PC-3 (cell line): ENCODE measurements at regions not wholly inside any gene's neighbourhood (a gene's known extent, or its start where the extent isn't known, plus 50 kb on each side); places are given as distances from the start of the nearest gene placed in this dataset.
"Not testable (repeated sequence)": the region's sequence is repeated elsewhere in the genome, so short reads cannot be mapped to it uniquely, and the experiment has no call there.

Source experiments
- ATAC-seq: fragments of 200-7000 bp; cut with Tn5 transposase; 2 replicates; pipeline ENCODE4 v1.9.1; 2020; ENCODE audit warnings: mild to moderate bottlenecking, moderate library complexity
- BruUV-seq: library from RNA; stranded (reverse); fragments of 400-500 nt; replicated peaks from 2 replicates; lab custom pipeline; 2021; lab: Mats Ljungman, UMichigan
- CTCF ChIA-PET: fragments of 300-600 bp; sonication (Branson Sonifier 250); formaldehyde crosslinking; loops from one replicate; lab custom pipeline; 2022; ENCODE audit warnings: antibody characterized with exemption; lab: Charles Lee
- POLR2A ChIA-PET: fragments of 300-600 bp; sonication (Branson Sonifier 250); formaldehyde crosslinking; loops from one replicate; lab custom pipeline; 2022; ENCODE audit warnings: antibody characterized with exemption; ENCODE audit not compliant: unreplicated experiment; lab: Charles Lee
- DNase-seq: peaks from one replicate; pipeline ENCODE4 v3.0.0-alpha.2; 2015
- H2AFZ ChIP-seq: fragments of 300-600 bp; sonication (generic); 2 replicates; pipeline ENCODE4 v1.6.0; 2016; ENCODE audit warnings: antibody characterized with exemption, low read length
- H3F3A ChIP-seq: fragments of 300-600 bp; sonication (generic); one replicate; pipeline ENCODE4 v1.6.0; 2017; ENCODE audit warnings: antibody characterized with exemption, low read length, control low read depth, mild to moderate bottlenecking; ENCODE audit not compliant: unreplicated experiment
- H3K27ac ChIP-seq: fragments of 300-600 bp; sonication (generic); 2 replicates; pipeline ENCODE4 v1.5.1; 2016; ENCODE audit warnings: mild to moderate bottlenecking, low read length
- H3K27me3 ChIP-seq: fragments of 300-600 bp; sonication (generic); 2 replicates; pipeline ENCODE4 v1.6.1; 2016; ENCODE audit warnings: low read length, mixed read lengths
- H3K36me3 ChIP-seq: fragments of 300-600 bp; sonication (generic); 2 replicates; pipeline ENCODE4 v1.6.1; 2016; ENCODE audit warnings: low read depth, mixed run types, low read length, mixed read lengths
- H3K4me1 ChIP-seq: fragments of 300-600 bp; sonication (generic); 2 replicates; pipeline ENCODE4 v1.5.1; 2016; ENCODE audit warnings: low read length; ENCODE audit not compliant: insufficient read depth
- H3K4me2 ChIP-seq: fragments of 300-600 bp; sonication (generic); 2 replicates; pipeline ENCODE4 v1.6.0; 2016; ENCODE audit warnings: low read length
- H3K4me3 ChIP-seq: fragments of 300-600 bp; sonication (generic); 2 replicates; pipeline ENCODE4 v1.5.1; 2016; ENCODE audit warnings: mild to moderate bottlenecking, low read length, mixed read lengths
- H3K79me2 ChIP-seq: fragments of 300-600 bp; sonication (generic); 2 replicates; pipeline ENCODE4 v1.6.1; 2017; ENCODE audit warnings: low read length, mixed read lengths
- H3K9ac ChIP-seq: fragments of 300-600 bp; sonication (generic); 2 replicates; pipeline ENCODE4 v1.6.0; 2016; ENCODE audit warnings: mild to moderate bottlenecking, low read length
- H3K9me2 ChIP-seq: fragments of 300-600 bp; sonication (generic); replicated peaks from 2 replicates; pipeline ENCODE4 v1.6.1; 2016; ENCODE audit warnings: mixed run types, low read length, mixed read lengths
- H3K9me3 ChIP-seq: fragments of 300-600 bp; sonication (generic); 2 replicates; pipeline ENCODE4 v1.6.1; 2016; ENCODE audit warnings: low read length, mixed read lengths
- H4K20me1 ChIP-seq: fragments of 300-600 bp; sonication (generic); 2 replicates; pipeline ENCODE4 v1.6.1; 2016; ENCODE audit warnings: low read length, mixed read lengths
- intact Hi-C: fragments of 100-400 bp; cut with micrococcal nuclease; formaldehyde crosslinking; loops from 2 replicates; pipeline ENCODE4 v1.9.0; 2023

- CTCF ChIA-PET, H3K4me2 ChIP-seq, BruUV-seq, H3K36me3 ChIP-seq, H3K9me3 ChIP-seq, H3K27ac ChIP-seq, H3F3A ChIP-seq, H3K79me2 ChIP-seq, ATAC-seq, H3K4me3 ChIP-seq, H3K9me2 ChIP-seq, POLR2A ChIA-PET, H2AFZ ChIP-seq, DNase-seq, H3K9ac ChIP-seq, intact Hi-C loops, H4K20me1 ChIP-seq, H3K27me3 ChIP-seq, H3K4me1 ChIP-seq: not testable (repeated sequence)
These were observed 4423.6 kb upstream of the TPTE start for GRCh38 chr21:6097736-6098135.

- intact Hi-C loops, H3K36me3 ChIP-seq, H3K9me3 ChIP-seq, CTCF ChIA-PET, H3K9ac ChIP-seq, H2AFZ ChIP-seq, H3K4me3 ChIP-seq, H3K4me2 ChIP-seq, ATAC-seq, H3F3A ChIP-seq, H3K27me3 ChIP-seq, H3K79me2 ChIP-seq, H3K27ac ChIP-seq, H3K9me2 ChIP-seq, BruUV-seq, H4K20me1 ChIP-seq, POLR2A ChIA-PET, H3K4me1 ChIP-seq: not testable (repeated sequence)
- peak; percentile 0 for DNase-seq
These were observed 4423.0 kb upstream of the TPTE start for GRCh38 chr21:6098191-6098935.

- H3F3A ChIP-seq, H3K9me2 ChIP-seq, CTCF ChIA-PET, H3K27ac ChIP-seq, H3K36me3 ChIP-seq, DNase-seq, H3K27me3 ChIP-seq, H3K9ac ChIP-seq, POLR2A ChIA-PET, H2AFZ ChIP-seq, ATAC-seq, H3K4me1 ChIP-seq, H4K20me1 ChIP-seq, H3K79me2 ChIP-seq, H3K4me3 ChIP-seq, BruUV-seq, H3K9me3 ChIP-seq, H3K4me2 ChIP-seq, intact Hi-C loops: not testable (repeated sequence)
These were observed 4419.8 kb upstream of the TPTE start for GRCh38 chr21:6101588-6101987.

DNA sequence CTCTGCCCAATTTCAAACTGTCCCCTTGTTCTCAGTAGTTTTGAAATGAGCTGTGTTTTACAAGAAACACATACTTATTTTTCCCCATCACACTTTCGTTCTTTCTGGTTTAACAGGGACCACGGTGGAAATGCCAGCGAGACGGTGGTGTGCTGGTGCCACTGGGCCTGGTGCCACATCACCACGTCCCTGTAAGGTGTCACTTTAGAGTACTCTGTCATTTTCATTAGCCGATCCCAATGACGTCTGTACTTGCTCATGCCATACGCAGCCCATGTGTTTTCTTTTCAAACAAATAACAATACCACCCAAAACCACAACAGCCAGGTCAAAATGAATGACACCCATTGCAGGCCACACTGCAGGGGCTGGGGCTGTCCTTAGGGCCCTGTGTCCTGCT, 4416.8 kb upstream of the TPTE start:
- H3K79me2 ChIP-seq, H4K20me1 ChIP-seq, H3K27ac ChIP-seq, H3K36me3 ChIP-seq, intact Hi-C loops, H3K9me2 ChIP-seq, DNase-seq, H2AFZ ChIP-seq, H3K4me2 ChIP-seq, H3F3A ChIP-seq, H3K9me3 ChIP-seq, H3K4me3 ChIP-seq, CTCF ChIA-PET, H3K4me1 ChIP-seq, BruUV-seq, H3K9ac ChIP-seq, POLR2A ChIA-PET, ATAC-seq, H3K27me3 ChIP-seq: not testable (repeated sequence)

DNA sequence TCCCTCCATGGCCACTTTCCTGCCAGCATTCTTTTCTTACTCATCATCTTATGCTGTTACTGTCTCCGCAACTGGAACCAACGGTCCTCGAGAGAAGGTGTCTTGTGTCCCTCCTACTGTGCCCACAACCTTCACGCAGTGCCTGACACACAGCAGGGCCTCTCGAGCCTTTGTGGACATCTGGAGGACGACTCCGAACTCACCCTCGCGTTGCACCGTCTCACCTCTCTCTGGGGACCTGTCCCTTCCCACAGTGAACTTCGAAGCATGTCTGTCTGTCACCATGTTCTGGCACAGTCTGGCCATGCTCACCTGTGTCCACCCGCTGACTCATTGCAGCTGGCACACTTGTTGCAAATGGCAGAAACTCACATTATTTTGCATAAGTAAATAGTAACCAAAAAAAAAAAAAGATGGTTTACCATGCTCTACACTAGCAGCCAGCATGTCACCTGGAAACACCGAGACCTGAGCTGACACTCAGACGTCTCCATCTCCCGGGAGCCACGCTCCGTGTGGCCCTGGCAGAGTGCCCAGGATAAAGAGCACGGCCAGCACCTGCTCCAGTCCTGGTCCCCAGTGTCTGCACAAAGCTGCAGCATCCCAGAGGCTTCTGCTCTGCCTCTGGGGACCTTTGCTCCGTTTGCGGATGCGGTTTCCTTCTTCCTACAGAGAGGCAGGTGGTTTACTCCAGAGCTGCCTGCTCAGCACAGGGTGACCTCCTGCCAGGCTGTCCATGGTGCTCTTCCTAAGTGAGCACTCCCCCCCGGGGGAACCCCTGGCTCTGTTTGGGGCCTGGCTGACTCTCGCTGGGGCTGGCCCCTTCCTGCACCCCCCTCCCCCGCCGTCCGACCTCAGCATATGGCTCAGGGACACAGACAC, 4414.5 kb upstream of the TPTE start:
- POLR2A ChIA-PET, DNase-seq, H3K4me2 ChIP-seq, H3K79me2 ChIP-seq, H3K27ac ChIP-seq, H3K27me3 ChIP-seq, CTCF ChIA-PET, ATAC-seq, H3K36me3 ChIP-seq, H3K9me2 ChIP-seq, intact Hi-C loops, H4K20me1 ChIP-seq, H3K4me1 ChIP-seq, H2AFZ ChIP-seq, H3K4me3 ChIP-seq, H3K9ac ChIP-seq, H3F3A ChIP-seq, H3K9me3 ChIP-seq, BruUV-seq: not testable (repeated sequence)

DNA sequence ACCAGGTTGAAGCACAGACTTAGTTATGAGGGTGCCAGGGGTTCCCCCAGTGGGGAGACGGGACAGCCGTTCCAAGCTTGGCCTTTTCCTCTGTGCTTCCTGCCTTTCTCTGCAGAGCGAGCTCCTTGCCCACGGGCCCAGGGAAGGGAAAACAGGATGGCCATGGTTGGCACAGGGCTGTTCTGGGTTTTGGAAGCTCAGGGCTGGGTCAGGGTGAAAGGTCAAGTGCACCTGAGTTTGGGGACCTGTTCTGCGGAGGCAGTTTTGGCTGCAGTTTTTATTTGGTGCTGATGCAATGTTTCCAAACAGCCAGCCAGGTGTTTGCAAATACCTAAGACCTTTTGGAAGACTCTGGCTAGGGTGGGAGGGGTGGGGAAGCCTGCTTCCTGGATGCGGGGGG, 4412.5 kb upstream of the TPTE start:
- CTCF ChIA-PET, H3K27ac ChIP-seq, intact Hi-C loops, H3K9me2 ChIP-seq, H3K4me3 ChIP-seq, H3K36me3 ChIP-seq, H4K20me1 ChIP-seq, DNase-seq, H3F3A ChIP-seq, H3K27me3 ChIP-seq, H3K9me3 ChIP-seq, H3K4me1 ChIP-seq, H3K4me2 ChIP-seq, BruUV-seq, POLR2A ChIA-PET, H2AFZ ChIP-seq, H3K79me2 ChIP-seq, H3K9ac ChIP-seq, ATAC-seq: not testable (repeated sequence)
